ENCODE measurements at regions not wholly inside any gene's neighbourhood (a gene's known extent, or its start where the extent isn't known, plus 50 kb on each side); places are given as distances from the start of the nearest gene placed in this dataset.

DNA sequence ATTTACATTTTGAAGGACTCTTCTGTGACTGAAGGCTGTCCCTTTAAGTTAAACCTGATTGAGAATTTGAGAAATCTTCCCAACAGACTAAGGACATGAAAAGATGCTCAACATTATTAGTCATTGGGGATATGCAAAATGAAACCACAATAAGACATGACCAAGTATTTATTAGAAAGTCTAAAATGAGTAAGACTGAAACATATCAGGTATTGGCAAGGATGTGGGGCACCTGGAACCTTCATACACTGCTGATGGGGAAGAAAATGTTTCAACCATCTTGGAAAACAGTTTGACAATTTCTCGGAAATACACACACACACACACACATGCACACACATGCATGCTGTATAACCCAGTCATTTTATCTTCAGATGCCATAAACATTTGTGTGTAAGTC, 132.1 kb upstream of the CDK6 start:
- 85 to 88% methylated on average over 1 of the region's 1 CpG for WGBS, 2 donors
- H3K9me3 ChIP-seq, result no peaks in the 10 kb centered on the region
- no peak for TF ChIP-seq EP300 (IDR thresholded peaks at IDR 0.05)
- TF ChIP-seq, protein P1, sequence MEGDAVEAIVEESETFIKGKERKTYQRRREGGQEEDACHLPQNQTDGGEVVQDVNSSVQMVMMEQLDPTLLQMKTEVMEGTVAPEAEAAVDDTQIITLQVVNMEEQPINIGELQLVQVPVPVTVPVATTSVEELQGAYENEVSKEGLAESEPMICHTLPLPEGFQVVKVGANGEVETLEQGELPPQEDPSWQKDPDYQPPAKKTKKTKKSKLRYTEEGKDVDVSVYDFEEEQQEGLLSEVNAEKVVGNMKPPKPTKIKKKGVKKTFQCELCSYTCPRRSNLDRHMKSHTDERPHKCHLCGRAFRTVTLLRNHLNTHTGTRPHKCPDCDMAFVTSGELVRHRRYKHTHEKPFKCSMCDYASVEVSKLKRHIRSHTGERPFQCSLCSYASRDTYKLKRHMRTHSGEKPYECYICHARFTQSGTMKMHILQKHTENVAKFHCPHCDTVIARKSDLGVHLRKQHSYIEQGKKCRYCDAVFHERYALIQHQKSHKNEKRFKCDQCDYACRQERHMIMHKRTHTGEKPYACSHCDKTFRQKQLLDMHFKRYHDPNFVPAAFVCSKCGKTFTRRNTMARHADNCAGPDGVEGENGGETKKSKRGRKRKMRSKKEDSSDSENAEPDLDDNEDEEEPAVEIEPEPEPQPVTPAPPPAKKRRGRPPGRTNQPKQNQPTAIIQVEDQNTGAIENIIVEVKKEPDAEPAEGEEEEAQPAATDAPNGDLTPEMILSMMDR (IDR thresholded peaks at IDR 0.05), result no peak
- no peak for TF ChIP-seq POLR2A (IDR thresholded peaks at IDR 0.05)

GRCh38 chr7:92967238-92967637, 130.9 kb upstream of the CDK6 start:
- no peak overlapping the region for H3K4me3 ChIP-seq
- H3K36me3 ChIP-seq, result no peaks in the 10 kb centered on the region
- H3K27ac ChIP-seq, result no peak overlapping the region
- no peak for DNase-seq (ENCODE audit: low spot score in 2 of 2)
- H3K9me3 ChIP-seq, result no peaks in the 10 kb centered on the region
- TF ChIP-seq, protein P1 (IDR thresholded peaks at IDR 0.05), result no peak
- TF ChIP-seq POLR2A (IDR thresholded peaks at IDR 0.05) (no peak), EP300 (IDR thresholded peaks at IDR 0.05) (no peak)
- no peaks in the 10 kb centered on the region for H3K27me3 ChIP-seq
- H3K4me1 ChIP-seq, result no peaks in the 10 kb centered on the region

More for the DNA sequence above, 132.1 kb upstream of the CDK6 start:
- Histone ChIP-seq H3K36me3 (no peaks in the 10 kb centered on the region), H3K4me1 (no peaks in the 10 kb centered on the region), H3K27ac (no peak overlapping the region), H3K4me3 (no peak overlapping the region), H3K27me3 (no peaks in the 10 kb centered on the region)
- DNase-seq (ENCODE audit: low spot score in 2 of 2), result no peak

GRCh38 chr7:92964141-92964540, 127.8 kb upstream of the CDK6 start:
- 60 to 68% methylated on average over 4 of the region's 4 CpGs for WGBS, 2 donors
- DNase-seq (ENCODE audit: low spot score in 2 of 2), result no peak
- Histone ChIP-seq H3K27me3 (no peaks in the 10 kb centered on the region), H3K27ac (no peak overlapping the region), H3K36me3 (no peaks in the 10 kb centered on the region), H3K9me3 (no peaks in the 10 kb centered on the region), H3K4me1 (no peaks in the 10 kb centered on the region), H3K4me3 (no peak overlapping the region)
- TF ChIP-seq POLR2A (IDR thresholded peaks at IDR 0.05) (no peak), EP300 (IDR thresholded peaks at IDR 0.05) (no peak)
- TF ChIP-seq, protein P1 (IDR thresholded peaks at IDR 0.05), result no peak

DNA sequence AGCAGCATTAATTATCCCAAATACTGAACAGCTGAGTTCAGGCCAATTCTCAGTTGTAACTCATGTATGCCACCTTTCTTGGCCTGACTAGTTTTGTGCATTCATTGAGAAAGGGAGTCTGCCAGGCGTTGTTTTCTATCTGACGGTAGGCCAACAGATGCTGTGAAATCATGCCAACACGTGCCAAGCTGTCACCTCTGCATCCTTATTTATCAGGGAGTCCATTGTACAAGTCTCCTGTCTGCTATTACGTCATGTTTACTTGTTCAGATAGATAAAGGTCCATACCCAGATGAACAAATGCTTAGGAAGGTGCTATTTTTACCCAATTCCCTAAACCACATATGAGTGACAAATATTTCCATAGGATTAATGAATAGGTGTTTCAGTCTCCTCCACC, 127.2 kb upstream of the CDK6 start:
- no peak for TF ChIP-seq POLR2A (IDR thresholded peaks at IDR 0.05)
- no peak for TF ChIP-seq EP300 (IDR thresholded peaks at IDR 0.05)
- TF ChIP-seq, protein P1 (IDR thresholded peaks at IDR 0.05), result no peak
- 73% methylated on average over 4 of the region's 4 CpGs for WGBS, 2 donors
- H3K4me3 ChIP-seq, result no peak overlapping the region

DNA sequence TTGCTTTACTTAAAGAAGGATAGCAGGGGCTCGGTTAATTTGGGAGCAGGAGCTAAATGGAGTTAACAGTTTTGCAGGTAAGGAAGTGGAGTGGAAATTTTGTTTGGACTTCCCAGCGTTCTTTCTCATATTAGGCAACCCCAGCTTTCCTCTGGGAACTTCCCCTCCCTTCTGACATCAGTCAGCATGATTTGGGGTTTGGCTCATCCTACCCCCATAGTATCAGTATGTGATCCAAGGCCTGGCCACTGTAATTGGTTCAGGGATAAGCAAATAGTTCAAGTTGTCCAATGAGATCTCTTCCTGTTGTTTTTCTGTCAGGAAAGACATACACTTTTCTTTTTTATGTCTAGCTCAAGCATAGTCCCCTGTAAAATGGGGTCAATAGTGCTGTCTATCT, 125.6 kb upstream of the CDK6 start:
- DNase-seq (ENCODE audit: low spot score in 2 of 2), result no peak
- TF ChIP-seq, protein P1 (IDR thresholded peaks at IDR 0.05), result no peak
- no peak for TF ChIP-seq EP300 (IDR thresholded peaks at IDR 0.05)
- Histone ChIP-seq H3K4me3 (no peak overlapping the region), H3K9me3 (peaks cover 0 to 5% (median 1%) of the 10 kb centered on the region in 4 donors), H3K27me3 (no peaks in the 10 kb centered on the region), H3K4me1 (no peaks in the 10 kb centered on the region), H3K27ac (no peak overlapping the region), H3K36me3 (no peaks in the 10 kb centered on the region)
- WGBS, 2 donors, result 54 to 72% methylated on average over 2 of the region's 2 CpGs

More for the DNA sequence above, 127.2 kb upstream of the CDK6 start:
- no peak for DNase-seq (ENCODE audit: low spot score in 2 of 2)
- H3K27me3 ChIP-seq, result no peaks in the 10 kb centered on the region
- H3K9me3 ChIP-seq, result no peaks in the 10 kb centered on the region
- H3K27ac ChIP-seq, result no peak overlapping the region
- H3K4me1 ChIP-seq, result no peaks in the 10 kb centered on the region
- no peaks in the 10 kb centered on the region for H3K36me3 ChIP-seq
